Right atrium auricular region (tissue), 2 donors: ENCODE measurements at regions not wholly inside any gene's neighbourhood (a gene's known extent, or its start where the extent isn't known, plus 50 kb on each side); places are given as distances from the start of the nearest gene placed in this dataset.

ENCODE experiments used
- DNase-seq: peaks from one replicate; pipeline ENCODE4 v3.0.0-alpha.2; 2019; ENCODE audit warnings: low spot score
- H3K27ac ChIP-seq, 2 donors: fragments of 200-600 bp; sonication (generic); 1 replicate in 1 of 2; 2 replicates in 1 of 2; pipeline ENCODE4 v1.5.1; 2016 to 2019
- H3K27me3 ChIP-seq, 2 donors: fragments of 200-600 bp; sonication (generic); one replicate each; pipeline versions ENCODE4 v1.5.1 to v1.6.0; 2017 to 2019
- H3K36me3 ChIP-seq: fragments of 200-600 bp; sonication (generic); one replicate; pipeline ENCODE4 v1.5.1; 2016
- H3K4me1 ChIP-seq, 2 donors: fragments of 200-600 bp; sonication (generic); one replicate each; pipeline versions ENCODE4 v1.5.1 to v1.6.0; 2017 to 2019
- H3K4me3 ChIP-seq, 2 donors: fragments of 200-600 bp; sonication (generic); 1 replicate in 1 of 2; 2 replicates in 1 of 2; pipeline ENCODE4 v1.5.1; 2017 to 2019; ENCODE audit warnings: mild to moderate bottlenecking in 1 of 2, moderate library complexity in 1 of 2
- H3K9me3 ChIP-seq, 2 donors: fragments of 200-600 bp; sonication (generic); one replicate each; pipeline ENCODE4 v1.5.1; 2019
- TF ChIP-seq, protein P1 (sequence below), 2 donors: fragments of 200-600 bp; sonication (generic); IDR thresholded peaks; one replicate each; pipeline ENCODE4 v1.5.1; 2019; ENCODE audit warnings: antibody characterized with exemption in 2 of 2

DNA sequence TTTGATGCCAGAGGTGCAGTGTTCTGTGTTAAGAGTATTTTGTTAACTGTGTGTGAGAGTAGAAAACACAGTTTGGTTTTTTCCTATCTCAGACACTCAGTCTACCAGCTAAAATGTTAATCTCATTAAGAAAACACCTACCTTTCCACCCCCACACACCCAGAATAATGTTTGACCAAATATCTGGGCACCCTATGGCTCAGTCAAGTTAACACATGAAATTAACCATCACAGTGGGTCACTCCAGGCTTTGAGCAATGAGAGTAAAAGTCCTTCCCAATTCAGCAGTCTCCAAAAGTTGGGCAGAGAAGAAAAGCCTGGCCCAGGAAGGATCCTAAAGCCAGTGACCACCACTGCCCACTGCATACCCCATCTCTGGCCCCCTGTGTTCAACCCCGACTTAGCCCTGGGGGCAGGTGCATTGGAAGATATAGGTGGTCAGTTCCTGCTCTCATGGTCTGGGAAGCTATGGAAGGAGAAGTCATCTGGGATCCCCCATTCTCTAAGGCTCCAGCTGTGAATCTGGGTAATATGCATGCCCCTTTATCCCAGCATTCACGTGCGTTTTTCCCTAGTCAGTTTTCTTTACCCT, 50.2 kb upstream of the CSF3R start:
- DNase-seq = no peak
- Histone ChIP-seq H3K27me3 (no peaks in the 10 kb centered on the region), H3K9me3 (peaks cover 0 to 9% of the 10 kb centered on the region in 2 donors), H3K4me3 (no peak overlapping the region), H3K27ac (no peak overlapping the region), H3K36me3 (no peaks in the 10 kb centered on the region), H3K4me1 (no peaks in the 10 kb centered on the region)
- TF ChIP-seq, protein P1, sequence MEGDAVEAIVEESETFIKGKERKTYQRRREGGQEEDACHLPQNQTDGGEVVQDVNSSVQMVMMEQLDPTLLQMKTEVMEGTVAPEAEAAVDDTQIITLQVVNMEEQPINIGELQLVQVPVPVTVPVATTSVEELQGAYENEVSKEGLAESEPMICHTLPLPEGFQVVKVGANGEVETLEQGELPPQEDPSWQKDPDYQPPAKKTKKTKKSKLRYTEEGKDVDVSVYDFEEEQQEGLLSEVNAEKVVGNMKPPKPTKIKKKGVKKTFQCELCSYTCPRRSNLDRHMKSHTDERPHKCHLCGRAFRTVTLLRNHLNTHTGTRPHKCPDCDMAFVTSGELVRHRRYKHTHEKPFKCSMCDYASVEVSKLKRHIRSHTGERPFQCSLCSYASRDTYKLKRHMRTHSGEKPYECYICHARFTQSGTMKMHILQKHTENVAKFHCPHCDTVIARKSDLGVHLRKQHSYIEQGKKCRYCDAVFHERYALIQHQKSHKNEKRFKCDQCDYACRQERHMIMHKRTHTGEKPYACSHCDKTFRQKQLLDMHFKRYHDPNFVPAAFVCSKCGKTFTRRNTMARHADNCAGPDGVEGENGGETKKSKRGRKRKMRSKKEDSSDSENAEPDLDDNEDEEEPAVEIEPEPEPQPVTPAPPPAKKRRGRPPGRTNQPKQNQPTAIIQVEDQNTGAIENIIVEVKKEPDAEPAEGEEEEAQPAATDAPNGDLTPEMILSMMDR (IDR thresholded peaks at IDR 0.05) = no peak
